ENCODE measurements at regions not wholly inside any gene's neighbourhood (a gene's known extent, or its start where the extent isn't known, plus 50 kb on each side); places are given as distances from the start of the nearest gene placed in this dataset.

DNA sequence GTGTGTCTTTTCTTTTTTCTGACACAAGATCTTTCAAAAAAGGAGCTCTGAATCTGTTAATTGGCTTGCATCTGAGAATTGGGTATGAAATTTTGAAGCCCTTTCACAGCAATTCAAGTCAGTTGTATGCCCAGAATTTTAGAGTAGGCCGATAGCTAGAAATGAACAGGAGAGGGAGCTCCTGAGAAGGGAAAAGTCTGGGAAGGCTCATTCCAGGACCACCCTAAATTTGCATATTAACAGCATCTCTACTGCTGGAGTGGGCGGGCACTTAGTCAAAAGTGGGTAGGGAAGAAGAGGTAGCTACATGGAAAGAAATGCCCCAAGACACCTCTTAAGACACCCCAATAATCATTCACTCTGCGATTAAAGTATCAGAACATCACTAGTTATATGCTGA is 928.3 kb downstream of the TBC1D32 start:
- TF ChIP-seq CTCF (conservative IDR thresholded peaks at IDR 0.05; ENCODE audit: low read depth in 2 of 2) = peak; percentile 78 to 86
- TF ChIP-seq POLR2AphosphoS5 (IDR thresholded peaks at IDR 0.05; ENCODE audit: low read depth) = no peak
- no peak for TF ChIP-seq EZH2phosphoT487 (IDR thresholded peaks at IDR 0.05; ENCODE audit: unreplicated experiment)
- TF ChIP-seq ZNF114 (CRISPR knock-in tag; IDR thresholded peaks at IDR 0.05) = no peak
- TF ChIP-seq, protein P1, sequence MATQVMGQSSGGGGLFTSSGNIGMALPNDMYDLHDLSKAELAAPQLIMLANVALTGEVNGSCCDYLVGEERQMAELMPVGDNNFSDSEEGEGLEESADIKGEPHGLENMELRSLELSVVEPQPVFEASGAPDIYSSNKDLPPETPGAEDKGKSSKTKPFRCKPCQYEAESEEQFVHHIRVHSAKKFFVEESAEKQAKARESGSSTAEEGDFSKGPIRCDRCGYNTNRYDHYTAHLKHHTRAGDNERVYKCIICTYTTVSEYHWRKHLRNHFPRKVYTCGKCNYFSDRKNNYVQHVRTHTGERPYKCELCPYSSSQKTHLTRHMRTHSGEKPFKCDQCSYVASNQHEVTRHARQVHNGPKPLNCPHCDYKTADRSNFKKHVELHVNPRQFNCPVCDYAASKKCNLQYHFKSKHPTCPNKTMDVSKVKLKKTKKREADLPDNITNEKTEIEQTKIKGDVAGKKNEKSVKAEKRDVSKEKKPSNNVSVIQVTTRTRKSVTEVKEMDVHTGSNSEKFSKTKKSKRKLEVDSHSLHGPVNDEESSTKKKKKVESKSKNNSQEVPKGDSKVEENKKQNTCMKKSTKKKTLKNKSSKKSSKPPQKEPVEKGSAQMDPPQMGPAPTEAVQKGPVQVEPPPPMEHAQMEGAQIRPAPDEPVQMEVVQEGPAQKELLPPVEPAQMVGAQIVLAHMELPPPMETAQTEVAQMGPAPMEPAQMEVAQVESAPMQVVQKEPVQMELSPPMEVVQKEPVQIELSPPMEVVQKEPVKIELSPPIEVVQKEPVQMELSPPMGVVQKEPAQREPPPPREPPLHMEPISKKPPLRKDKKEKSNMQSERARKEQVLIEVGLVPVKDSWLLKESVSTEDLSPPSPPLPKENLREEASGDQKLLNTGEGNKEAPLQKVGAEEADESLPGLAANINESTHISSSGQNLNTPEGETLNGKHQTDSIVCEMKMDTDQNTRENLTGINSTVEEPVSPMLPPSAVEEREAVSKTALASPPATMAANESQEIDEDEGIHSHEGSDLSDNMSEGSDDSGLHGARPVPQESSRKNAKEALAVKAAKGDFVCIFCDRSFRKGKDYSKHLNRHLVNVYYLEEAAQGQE (IDR thresholded peaks at IDR 0.05; ENCODE audit: unreplicated experiment) = no peak
- TF ChIP-seq ETS1 (IDR thresholded peaks at IDR 0.05) = no peak
- TF ChIP-seq EZH2 (IDR thresholded peaks at IDR 0.05; ENCODE audit: low read depth, unreplicated experiment) = no peak
- no peak for TF ChIP-seq STAT1 (IDR thresholded peaks at IDR 0.05; ENCODE audit: unreplicated experiment)
- no peak for TF ChIP-seq NANOG (IDR thresholded peaks at IDR 0.05; ENCODE audit: borderline replicate concordance)
- TF ChIP-seq JUNB (IDR thresholded peaks at IDR 0.05; ENCODE audit: unreplicated experiment) = no peak
- no peak for TF ChIP-seq CREB1 (CRISPR knock-in tag; IDR thresholded peaks at IDR 0.05; ENCODE audit: low read depth)
- TF ChIP-seq ZNF462 (CRISPR knock-in tag; IDR thresholded peaks at IDR 0.05) = no peak
